ENCODE measurements at regions not wholly inside any gene's neighbourhood (a gene's known extent, or its start where the extent isn't known, plus 50 kb on each side); places are given as distances from the start of the nearest gene placed in this dataset.

GRCh38 chr2:220165401-220165800, 538.0 kb downstream of the SLC4A3 start:
- Histone ChIP-seq H3K4me3 (ENCODE audit: low read length) (no peak overlapping the region), H3K9me3 (ENCODE audit: insufficient read depth, low read depth, low read length) (no peaks in the 10 kb centered on the region), H3K9ac (ENCODE audit: low read depth, low read length) (no peak overlapping the region), H3K36me3 (ENCODE audit: insufficient read depth, low read depth, low read length) (no peaks in the 10 kb centered on the region), H3K27me3 (ENCODE audit: insufficient read depth, low read length) (no peaks in the 10 kb centered on the region), H3K27ac (ENCODE audit: low read length) (no peak overlapping the region), H3K4me1 (ENCODE audit: insufficient read depth, low read length) (no peaks in the 10 kb centered on the region; the same call in 1 of the 2 replicates)

DNA sequence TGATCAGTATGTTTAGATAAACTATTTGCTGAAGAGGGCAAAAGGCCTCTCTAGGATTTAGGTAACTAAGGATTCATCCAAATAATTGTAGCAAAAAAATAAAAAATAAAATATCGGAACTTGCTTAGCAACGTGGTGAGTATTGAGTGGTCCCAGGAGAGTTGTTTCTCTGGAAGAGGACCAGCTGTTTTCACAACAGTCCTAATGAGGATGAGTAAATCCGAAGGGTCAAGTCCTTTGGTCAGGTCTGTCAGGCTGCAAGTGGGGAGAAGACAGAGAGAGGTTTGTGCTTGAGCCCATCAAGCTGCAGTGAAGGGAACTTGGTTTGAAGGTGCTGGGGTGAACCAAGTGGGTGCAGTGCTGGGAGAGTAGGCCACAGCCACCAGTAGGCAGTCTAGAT, 539.2 kb downstream of the SLC4A3 start:
- H3K9ac ChIP-seq (ENCODE audit: low read depth, low read length): no peak overlapping the region
- no peak overlapping the region for H3K27ac ChIP-seq (ENCODE audit: low read length)

DNA sequence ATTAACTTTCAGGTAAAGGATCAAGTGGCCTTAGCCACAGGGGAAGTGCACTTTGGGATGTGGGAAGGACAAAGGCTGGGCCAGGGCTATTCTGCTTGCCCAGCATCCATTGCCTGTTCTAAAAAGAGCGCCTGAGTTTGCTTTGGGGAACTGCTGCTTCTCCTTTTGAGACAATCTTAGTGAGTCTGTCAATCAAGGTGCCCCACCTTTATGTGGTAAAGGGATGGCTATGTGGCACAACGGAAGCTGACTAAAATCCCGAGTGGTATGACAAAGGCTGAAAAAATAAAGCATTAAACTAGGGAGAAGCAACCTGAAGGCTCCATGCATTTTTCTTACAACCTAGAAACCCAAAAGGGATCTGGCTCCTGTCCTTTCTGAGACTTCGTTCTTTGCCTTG, 540.5 kb downstream of the SLC4A3 start:
- Histone ChIP-seq H3K4me3 (ENCODE audit: low read length) (no peak overlapping the region), H3K36me3 (ENCODE audit: insufficient read depth, low read depth, low read length) (no peaks in the 10 kb centered on the region), H3K27ac (ENCODE audit: low read length) (no peak overlapping the region), H3K4me1 (ENCODE audit: insufficient read depth, low read length) (no peaks in the 10 kb centered on the region; the same call in 1 of the 2 replicates), H3K9me3 (ENCODE audit: insufficient read depth, low read depth, low read length) (no peaks in the 10 kb centered on the region), H3K27me3 (ENCODE audit: insufficient read depth, low read length) (no peaks in the 10 kb centered on the region), H3K9ac (ENCODE audit: low read depth, low read length) (no peak overlapping the region)

More for the DNA sequence above, 539.2 kb downstream of the SLC4A3 start:
- Histone ChIP-seq H3K9me3 (ENCODE audit: insufficient read depth, low read depth, low read length) (no peaks in the 10 kb centered on the region), H3K27me3 (ENCODE audit: insufficient read depth, low read length) (no peaks in the 10 kb centered on the region), H3K4me3 (ENCODE audit: low read length) (no peak overlapping the region), H3K4me1 (ENCODE audit: insufficient read depth, low read length) (no peaks in the 10 kb centered on the region; the same call in 1 of the 2 replicates), H3K36me3 (ENCODE audit: insufficient read depth, low read depth, low read length) (no peaks in the 10 kb centered on the region)

DNA sequence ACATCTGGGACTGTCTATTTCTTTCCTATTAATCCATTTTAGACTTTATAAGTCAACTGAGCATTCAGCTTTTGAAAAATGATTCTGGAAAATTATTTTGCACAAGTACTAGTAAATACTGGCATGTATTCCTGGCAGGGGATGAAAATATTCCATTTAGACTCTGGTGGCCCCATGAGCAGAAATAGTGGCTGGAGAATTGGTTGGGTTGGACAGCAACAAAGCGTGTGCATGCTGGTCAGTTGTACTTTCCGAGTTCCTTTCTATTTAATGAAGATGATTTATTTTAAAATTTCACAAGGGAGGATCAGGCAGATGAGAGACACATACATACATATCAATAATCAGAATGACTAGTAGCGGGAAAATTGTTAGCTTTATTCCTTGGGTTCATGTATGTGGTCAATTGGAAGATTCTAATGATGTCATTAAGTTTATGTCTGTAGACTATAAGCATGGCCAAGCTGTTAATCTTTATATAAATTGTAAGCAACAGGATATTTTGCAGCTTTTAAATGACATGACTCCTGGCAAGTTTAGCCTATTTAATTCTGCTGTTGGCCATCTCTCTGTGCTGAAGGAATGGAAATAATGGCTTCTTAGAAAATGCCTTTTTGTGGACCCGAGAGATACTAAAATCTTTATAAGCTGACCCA, 541.6 kb downstream of the SLC4A3 start:
- no peaks in the 10 kb centered on the region for H3K9me3 ChIP-seq (ENCODE audit: insufficient read depth, low read depth, low read length)
- no peak overlapping the region for H3K9ac ChIP-seq (ENCODE audit: low read depth, low read length)
- H3K4me1 ChIP-seq (ENCODE audit: insufficient read depth, low read length): no peaks in the 10 kb centered on the region; the same call in 1 of the 2 replicates
- H3K27ac ChIP-seq (ENCODE audit: low read length): no peak overlapping the region
- H3K27me3 ChIP-seq (ENCODE audit: insufficient read depth, low read length): no peaks in the 10 kb centered on the region
- no peak overlapping the region for H3K4me3 ChIP-seq (ENCODE audit: low read length)
- no peaks in the 10 kb centered on the region for H3K36me3 ChIP-seq (ENCODE audit: insufficient read depth, low read depth, low read length)

DNA sequence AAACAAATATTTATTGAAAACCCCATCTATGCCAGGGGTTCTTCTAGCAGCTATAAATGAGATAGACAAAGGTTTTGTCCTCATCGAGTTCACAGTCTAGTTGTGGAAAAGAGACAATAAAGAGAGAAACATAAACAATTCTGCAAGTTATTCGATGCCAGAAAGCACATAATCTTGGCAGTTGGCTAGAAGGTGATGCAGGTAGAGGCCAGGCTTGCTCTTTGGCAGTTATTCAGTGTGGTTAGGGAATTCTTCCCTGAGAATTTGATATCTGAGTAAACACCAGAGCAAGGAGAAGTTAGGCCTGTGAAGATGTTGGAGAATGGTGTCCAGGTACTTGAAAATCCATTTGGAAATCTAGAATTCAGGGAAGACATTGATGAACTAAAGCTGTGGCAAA, 547.4 kb downstream of the SLC4A3 start:
- Histone ChIP-seq H3K9me3 (ENCODE audit: insufficient read depth, low read depth, low read length) (no peaks in the 10 kb centered on the region), H3K36me3 (ENCODE audit: insufficient read depth, low read depth, low read length) (no peaks in the 10 kb centered on the region), H3K4me1 (ENCODE audit: insufficient read depth, low read length) (no peaks in the 10 kb centered on the region), H3K27me3 (ENCODE audit: insufficient read depth, low read length) (no peaks in the 10 kb centered on the region), H3K4me3 (ENCODE audit: low read length) (no peak overlapping the region), H3K27ac (ENCODE audit: low read length) (no peak overlapping the region), H3K9ac (ENCODE audit: low read depth, low read length) (no peak overlapping the region)

DNA sequence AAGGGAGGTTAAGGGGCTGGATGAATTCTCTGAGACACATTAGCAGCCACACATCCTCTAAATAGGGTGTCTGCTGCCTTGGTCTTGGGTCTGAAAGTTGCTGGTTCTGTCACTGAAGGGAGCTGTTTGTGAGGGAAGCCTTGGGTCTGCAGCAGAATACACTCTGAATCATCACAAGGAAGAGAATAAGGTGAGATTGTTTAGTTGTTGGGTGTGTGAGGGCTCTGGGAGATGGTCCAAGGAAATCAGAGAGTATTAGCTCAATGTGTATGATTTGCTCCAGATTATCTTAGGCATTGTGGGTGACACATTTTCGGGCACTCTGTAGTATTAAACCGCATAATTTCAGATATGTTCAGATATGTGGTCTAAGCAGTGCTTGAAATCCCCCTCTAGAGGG, 548.5 kb downstream of the SLC4A3 start:
- Histone ChIP-seq H3K9ac (ENCODE audit: low read depth, low read length) (no peak overlapping the region), H3K27me3 (ENCODE audit: insufficient read depth, low read length) (no peaks in the 10 kb centered on the region), H3K36me3 (ENCODE audit: insufficient read depth, low read depth, low read length) (no peaks in the 10 kb centered on the region), H3K4me3 (ENCODE audit: low read length) (no peak overlapping the region), H3K9me3 (ENCODE audit: insufficient read depth, low read depth, low read length) (no peaks in the 10 kb centered on the region), H3K27ac (ENCODE audit: low read length) (no peak overlapping the region), H3K4me1 (ENCODE audit: insufficient read depth, low read length) (no peaks in the 10 kb centered on the region)

DNA sequence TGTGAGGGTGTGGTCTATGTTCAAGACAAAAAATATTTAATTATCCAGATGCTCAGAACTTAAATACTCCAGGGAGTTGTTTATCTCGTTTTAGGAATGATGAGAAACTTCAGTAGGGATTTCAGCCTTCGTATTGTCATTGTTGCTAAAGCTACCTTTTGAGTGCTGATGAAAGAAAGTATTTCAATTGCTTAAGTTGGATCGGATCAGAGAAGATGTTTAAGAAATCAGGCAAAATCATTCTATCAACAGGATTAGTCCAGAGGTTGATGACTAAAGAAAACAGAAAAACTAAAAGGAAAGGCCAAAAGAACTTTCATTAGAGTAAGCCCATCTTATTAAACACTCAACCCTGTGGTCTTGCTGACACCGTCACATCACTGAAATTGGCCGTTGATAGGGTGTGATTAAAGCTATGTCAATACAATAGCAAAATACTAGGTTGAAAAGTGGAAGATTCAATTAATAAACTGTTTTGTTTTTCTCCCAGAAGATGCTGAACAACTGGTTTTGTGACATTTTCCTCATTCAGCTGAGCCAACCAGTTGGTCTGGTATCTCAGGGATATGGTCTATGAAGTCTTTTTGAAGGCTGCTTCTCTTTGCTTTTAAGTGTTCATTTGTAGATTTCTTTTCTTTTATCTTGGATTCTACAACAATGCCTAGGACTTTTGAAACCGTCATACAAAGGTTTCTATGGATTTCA, 551.7 kb downstream of the SLC4A3 start:
- H3K9me3 ChIP-seq (ENCODE audit: insufficient read depth, low read depth, low read length): no peaks in the 10 kb centered on the region
- H3K9ac ChIP-seq (ENCODE audit: low read depth, low read length): no peak overlapping the region
- no peak overlapping the region for H3K4me3 ChIP-seq (ENCODE audit: low read length)
- H3K36me3 ChIP-seq (ENCODE audit: insufficient read depth, low read depth, low read length): no peaks in the 10 kb centered on the region
- no peaks in the 10 kb centered on the region for H3K4me1 ChIP-seq (ENCODE audit: insufficient read depth, low read length)
- H3K27ac ChIP-seq (ENCODE audit: low read length): no peak overlapping the region
- no peaks in the 10 kb centered on the region for H3K27me3 ChIP-seq (ENCODE audit: insufficient read depth, low read length)

DNA sequence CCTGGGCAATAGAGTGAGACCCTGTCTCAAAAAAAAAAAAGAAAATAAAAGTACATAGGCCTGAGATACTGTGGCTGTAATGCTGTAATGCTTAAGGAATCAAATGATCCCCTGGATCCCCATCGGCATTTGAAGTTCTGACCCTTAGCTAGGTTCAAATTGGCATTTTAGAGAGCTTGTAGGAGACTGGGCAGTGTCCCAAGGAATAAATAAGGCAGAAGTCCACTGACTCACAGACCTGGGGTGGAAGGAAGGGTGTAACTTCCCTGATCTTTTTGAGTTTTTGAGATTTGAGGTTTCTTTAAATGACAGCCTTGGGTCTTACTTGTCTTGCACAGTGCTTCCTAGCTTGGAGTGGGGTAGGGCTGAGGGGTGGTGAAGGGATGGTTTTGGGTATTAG, 553.7 kb downstream of the SLC4A3 start:
- Histone ChIP-seq H3K9ac (ENCODE audit: low read depth, low read length) (no peak overlapping the region), H3K4me3 (ENCODE audit: low read length) (no peak overlapping the region), H3K27ac (ENCODE audit: low read length) (no peak overlapping the region), H3K36me3 (ENCODE audit: insufficient read depth, low read depth, low read length) (no peaks in the 10 kb centered on the region), H3K9me3 (ENCODE audit: insufficient read depth, low read depth, low read length) (no peaks in the 10 kb centered on the region), H3K27me3 (ENCODE audit: insufficient read depth, low read length) (no peaks in the 10 kb centered on the region), H3K4me1 (ENCODE audit: insufficient read depth, low read length) (no peaks in the 10 kb centered on the region)

DNA sequence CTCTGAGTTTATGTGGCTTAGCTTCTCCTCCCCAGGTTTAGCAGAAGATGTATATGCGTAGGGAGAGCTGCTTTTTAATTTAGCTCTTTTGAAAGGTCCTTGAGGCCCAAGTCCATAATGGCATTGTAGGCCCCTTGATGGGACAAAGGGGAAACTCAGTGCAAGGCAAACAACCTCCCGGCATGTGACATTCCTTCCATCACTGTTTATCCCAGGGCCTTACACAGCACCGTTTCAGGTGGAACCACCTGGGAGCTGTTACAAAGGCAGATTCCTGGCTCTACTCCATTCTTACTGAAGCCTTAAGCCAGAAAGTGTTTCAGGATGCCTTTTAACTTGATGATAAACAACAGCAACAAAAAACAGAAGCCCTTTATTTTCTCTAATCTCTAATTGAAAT, 555.4 kb downstream of the SLC4A3 start:
- H3K27ac ChIP-seq (ENCODE audit: low read length): no peak overlapping the region
- H3K9ac ChIP-seq (ENCODE audit: low read depth, low read length): peak overlapping the region; percentile 29; the same call in 1 of the 2 replicates
- no peaks in the 10 kb centered on the region for H3K36me3 ChIP-seq (ENCODE audit: insufficient read depth, low read depth, low read length)
- H3K4me3 ChIP-seq (ENCODE audit: low read length): no peak overlapping the region
- H3K9me3 ChIP-seq (ENCODE audit: insufficient read depth, low read depth, low read length): no peaks in the 10 kb centered on the region
- H3K27me3 ChIP-seq (ENCODE audit: insufficient read depth, low read length): no peaks in the 10 kb centered on the region
- H3K4me1 ChIP-seq (ENCODE audit: insufficient read depth, low read length): no peaks in the 10 kb centered on the region

- no peaks in the 10 kb centered on the region for H3K27me3 ChIP-seq (ENCODE audit: insufficient read depth, low read length)
- no peaks in the 10 kb centered on the region for H3K36me3 ChIP-seq (ENCODE audit: insufficient read depth, low read depth, low read length)
- no peaks in the 10 kb centered on the region for H3K4me1 ChIP-seq (ENCODE audit: insufficient read depth, low read length)
- no peaks in the 10 kb centered on the region for H3K9me3 ChIP-seq (ENCODE audit: insufficient read depth, low read depth, low read length)
- no peak overlapping the region for H3K4me3 ChIP-seq (ENCODE audit: low read length)
- no peak overlapping the region for H3K9ac ChIP-seq (ENCODE audit: low read depth, low read length)
- no peak overlapping the region for H3K27ac ChIP-seq (ENCODE audit: low read length)
Observed at GRCh38 chr2:220185766-220186305, 558.4 kb downstream of the SLC4A3 start.

DNA sequence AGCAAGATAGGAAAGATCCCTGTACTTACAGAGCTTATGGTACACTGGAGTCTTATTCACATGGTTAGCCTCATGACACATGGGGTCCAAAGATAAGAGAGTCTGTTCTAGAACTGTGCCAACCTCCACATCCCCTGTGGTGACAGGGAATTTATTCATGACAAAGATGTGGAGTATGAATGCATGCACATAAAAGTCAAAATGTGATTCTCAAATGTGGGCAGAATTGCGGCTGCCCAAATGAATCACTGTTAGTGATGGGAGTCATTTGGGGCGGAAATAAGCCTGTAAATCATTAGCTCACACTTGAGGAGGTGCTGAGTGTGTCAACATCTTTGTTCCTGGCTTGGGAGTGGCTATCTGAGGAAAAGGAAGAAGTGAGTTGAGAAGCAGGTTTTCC, 560.6 kb downstream of the SLC4A3 start:
- H3K9ac ChIP-seq (ENCODE audit: low read depth, low read length): no peak overlapping the region
- H3K4me1 ChIP-seq (ENCODE audit: insufficient read depth, low read length): no peaks in the 10 kb centered on the region
- no peak overlapping the region for H3K4me3 ChIP-seq (ENCODE audit: low read length)
- H3K9me3 ChIP-seq (ENCODE audit: insufficient read depth, low read depth, low read length): peaks cover 11% of the 10 kb centered on the region; the same call in 1 of the 2 replicates
- H3K27ac ChIP-seq (ENCODE audit: low read length): no peak overlapping the region
- no peaks in the 10 kb centered on the region for H3K27me3 ChIP-seq (ENCODE audit: insufficient read depth, low read length)
- no peaks in the 10 kb centered on the region for H3K36me3 ChIP-seq (ENCODE audit: insufficient read depth, low read depth, low read length)

GRCh38 chr2:220191031-220191430, 563.6 kb downstream of the SLC4A3 start:
- Histone ChIP-seq H3K27ac (ENCODE audit: low read length) (no peak overlapping the region), H3K4me3 (ENCODE audit: low read length) (no peak overlapping the region), H3K36me3 (ENCODE audit: insufficient read depth, low read depth, low read length) (no peaks in the 10 kb centered on the region), H3K9me3 (ENCODE audit: insufficient read depth, low read depth, low read length) (peaks cover 11% of the 10 kb centered on the region; the same call in 1 of the 2 replicates), H3K9ac (ENCODE audit: low read depth, low read length) (no peak overlapping the region), H3K27me3 (ENCODE audit: insufficient read depth, low read length) (no peaks in the 10 kb centered on the region), H3K4me1 (ENCODE audit: insufficient read depth, low read length) (no peaks in the 10 kb centered on the region)
